VCaP (cell line): ENCODE measurements at regions not wholly inside any gene's neighbourhood (a gene's known extent, or its start where the extent isn't known, plus 50 kb on each side); places are given as distances from the start of the nearest gene placed in this dataset.

Experiments
- H3K27ac ChIP-seq: fragments of 450-650 bp; 2 replicates; pipeline ENCODE4 v1.5.1; 2017
- TF ChIP-seq, protein P1 (sequence below): fragments of 450-650 bp; conservative IDR thresholded peaks from 2 replicates; pipeline ENCODE4 v1.5.1; 2017; ENCODE audit warnings: mild to moderate bottlenecking, moderate library complexity

DNA sequence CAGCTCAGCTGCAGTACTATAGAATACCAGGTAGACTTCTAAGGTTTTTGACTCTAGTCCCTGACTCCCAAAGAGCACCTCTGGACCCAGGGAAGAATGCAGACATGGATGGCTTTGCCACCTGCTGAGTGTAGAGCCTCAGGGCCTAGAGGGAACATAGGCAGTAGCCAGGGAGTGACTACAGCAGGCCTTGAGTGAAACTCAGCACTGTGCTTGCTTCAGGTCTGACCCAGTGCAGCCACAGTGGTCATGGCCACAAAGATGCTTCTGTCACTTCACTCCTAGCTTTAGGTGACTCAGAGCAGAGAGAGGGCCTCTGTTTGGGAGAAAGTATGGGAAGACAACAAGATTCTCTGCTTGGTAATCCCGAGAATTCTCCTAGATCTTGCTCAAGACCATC is 162.2 kb upstream of the ITGA4 start:
- TF ChIP-seq, protein P1, sequence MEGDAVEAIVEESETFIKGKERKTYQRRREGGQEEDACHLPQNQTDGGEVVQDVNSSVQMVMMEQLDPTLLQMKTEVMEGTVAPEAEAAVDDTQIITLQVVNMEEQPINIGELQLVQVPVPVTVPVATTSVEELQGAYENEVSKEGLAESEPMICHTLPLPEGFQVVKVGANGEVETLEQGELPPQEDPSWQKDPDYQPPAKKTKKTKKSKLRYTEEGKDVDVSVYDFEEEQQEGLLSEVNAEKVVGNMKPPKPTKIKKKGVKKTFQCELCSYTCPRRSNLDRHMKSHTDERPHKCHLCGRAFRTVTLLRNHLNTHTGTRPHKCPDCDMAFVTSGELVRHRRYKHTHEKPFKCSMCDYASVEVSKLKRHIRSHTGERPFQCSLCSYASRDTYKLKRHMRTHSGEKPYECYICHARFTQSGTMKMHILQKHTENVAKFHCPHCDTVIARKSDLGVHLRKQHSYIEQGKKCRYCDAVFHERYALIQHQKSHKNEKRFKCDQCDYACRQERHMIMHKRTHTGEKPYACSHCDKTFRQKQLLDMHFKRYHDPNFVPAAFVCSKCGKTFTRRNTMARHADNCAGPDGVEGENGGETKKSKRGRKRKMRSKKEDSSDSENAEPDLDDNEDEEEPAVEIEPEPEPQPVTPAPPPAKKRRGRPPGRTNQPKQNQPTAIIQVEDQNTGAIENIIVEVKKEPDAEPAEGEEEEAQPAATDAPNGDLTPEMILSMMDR = no peak

DNA sequence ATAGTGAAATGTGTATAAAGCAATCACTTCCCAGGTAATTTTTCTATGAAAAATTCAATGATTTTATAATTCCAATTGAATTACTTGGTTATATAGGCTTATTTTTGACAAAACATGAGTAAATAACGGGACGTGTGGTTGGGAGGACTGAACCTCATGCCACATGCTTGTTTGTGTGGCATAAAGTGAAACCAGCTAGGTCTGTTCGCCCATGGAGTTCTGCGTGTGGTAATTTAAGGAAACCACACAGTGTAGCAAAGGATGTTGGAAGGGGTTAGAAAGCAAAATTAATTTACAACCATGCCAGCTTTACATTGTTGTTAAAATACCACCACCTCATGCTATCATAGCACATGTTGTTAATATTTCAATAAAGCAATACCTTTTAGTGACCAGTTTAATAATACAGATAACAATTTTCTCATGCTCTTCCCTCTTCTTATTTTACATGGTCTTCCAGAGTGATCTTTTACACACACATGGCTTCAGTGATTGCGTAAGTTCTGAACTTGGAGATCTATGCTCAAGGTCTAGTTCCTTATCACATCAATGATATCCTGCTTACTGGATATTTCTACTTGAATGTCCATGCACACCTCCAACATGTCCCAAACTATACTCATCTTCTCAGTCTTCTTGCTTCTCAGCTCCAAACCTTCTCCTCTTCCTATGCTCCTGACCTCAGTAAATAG is 156.4 kb upstream of the ITGA4 start:
- no peak overlapping the region for H3K27ac ChIP-seq
- TF ChIP-seq, protein P1 = no peak

More for the DNA sequence above, 162.2 kb upstream of the ITGA4 start:
- no peak overlapping the region for H3K27ac ChIP-seq

DNA sequence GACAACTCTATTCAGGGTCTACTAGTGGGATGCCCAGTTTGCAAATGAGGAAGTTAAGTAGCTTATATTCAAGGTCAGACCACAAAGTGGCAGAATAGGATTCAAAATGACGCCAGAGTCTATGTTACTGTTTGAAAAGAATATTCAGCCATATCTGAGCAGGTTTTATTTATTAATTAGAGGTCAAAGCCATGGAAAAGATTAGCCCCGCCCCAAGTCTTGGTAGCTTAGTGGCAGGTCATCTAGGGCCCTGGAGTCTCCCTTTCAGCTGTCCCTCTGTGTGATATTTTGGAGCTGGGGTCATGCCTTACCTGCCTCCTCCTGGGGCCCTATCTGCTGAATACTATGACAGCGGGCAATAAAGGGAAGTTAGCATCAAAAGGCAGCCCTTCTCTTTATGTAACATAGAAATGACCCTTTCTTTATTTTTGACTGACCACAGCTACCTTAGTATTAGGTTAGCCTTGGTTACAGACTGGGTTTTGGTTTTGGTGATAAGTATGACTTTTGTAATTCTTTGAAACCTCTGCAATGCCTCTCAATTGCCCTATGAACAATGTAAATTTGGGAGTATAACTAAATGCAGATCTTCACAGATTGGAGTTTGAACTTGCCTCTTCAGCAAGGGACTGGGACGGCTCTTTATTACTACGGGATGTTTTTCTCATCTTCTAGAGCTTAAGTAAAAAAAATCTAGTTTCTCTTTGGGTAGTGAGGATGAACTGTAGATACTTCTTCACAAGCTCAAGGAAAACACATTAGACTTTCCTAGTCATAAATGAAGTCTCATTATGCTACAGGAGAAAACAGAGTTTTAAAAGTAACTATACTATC is 153.0 kb upstream of the ITGA4 start:
- TF ChIP-seq, protein P1 = no peak
- no peak overlapping the region for H3K27ac ChIP-seq

DNA sequence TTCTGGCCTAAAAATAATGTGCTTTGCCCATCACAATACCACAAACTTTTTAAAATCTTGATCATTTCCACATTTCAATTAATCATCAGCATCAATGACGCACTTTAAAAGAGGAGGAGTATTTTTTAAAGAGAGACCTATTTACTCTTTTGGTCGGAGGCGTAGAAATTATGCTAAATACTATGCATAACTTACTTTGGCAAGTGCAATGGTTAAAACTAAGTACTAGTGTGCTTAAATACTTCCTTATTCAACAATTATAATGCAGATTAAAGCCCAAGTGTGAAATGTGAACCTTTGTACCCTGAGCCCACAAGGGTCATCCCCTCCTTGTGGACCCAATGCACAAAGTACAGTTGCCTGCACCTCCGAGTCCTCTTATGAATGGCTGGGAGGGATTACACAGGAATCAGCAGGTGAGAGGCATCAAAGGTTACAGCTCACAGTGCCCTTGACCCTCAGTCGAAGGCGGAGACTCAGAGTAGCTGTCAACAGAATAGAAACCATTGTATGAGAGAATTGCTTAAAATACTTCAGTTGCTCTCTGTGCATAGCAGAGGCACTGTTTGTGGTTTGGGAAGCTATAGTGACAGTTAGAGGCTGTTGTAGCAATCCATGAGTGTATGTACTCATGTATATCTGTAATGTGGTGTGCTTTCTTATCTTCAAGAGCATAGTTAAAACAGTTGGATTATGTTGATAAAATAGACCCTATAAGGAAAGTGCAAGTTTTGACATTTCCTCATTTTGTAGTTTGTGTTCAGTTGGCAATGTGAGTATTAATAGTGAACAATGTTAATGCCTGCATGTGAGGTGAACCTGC is 151.7 kb upstream of the ITGA4 start:
- H3K27ac ChIP-seq = no peak overlapping the region
- TF ChIP-seq, protein P1 = no peak

DNA sequence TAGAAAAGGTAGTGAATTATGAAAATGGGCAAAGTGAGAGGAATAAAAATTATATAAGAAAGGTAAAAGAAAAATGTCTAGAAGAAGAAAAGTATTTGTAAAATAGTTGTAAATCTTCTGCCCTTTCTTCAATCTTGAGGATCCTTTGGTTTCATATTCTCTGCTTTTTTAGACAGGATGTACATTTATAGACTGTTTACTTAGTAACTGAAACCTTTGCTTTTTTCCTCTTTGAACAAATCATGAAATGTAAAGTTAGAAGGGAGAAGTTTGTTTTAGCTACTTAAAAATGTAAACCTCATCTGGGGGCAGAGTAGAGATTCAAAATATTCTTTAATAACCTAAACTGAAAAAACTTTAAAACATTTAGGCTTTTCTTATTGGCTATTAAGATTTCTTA is 150.4 kb upstream of the ITGA4 start:
- H3K27ac ChIP-seq = no peak overlapping the region
- TF ChIP-seq, protein P1 = no peak

DNA sequence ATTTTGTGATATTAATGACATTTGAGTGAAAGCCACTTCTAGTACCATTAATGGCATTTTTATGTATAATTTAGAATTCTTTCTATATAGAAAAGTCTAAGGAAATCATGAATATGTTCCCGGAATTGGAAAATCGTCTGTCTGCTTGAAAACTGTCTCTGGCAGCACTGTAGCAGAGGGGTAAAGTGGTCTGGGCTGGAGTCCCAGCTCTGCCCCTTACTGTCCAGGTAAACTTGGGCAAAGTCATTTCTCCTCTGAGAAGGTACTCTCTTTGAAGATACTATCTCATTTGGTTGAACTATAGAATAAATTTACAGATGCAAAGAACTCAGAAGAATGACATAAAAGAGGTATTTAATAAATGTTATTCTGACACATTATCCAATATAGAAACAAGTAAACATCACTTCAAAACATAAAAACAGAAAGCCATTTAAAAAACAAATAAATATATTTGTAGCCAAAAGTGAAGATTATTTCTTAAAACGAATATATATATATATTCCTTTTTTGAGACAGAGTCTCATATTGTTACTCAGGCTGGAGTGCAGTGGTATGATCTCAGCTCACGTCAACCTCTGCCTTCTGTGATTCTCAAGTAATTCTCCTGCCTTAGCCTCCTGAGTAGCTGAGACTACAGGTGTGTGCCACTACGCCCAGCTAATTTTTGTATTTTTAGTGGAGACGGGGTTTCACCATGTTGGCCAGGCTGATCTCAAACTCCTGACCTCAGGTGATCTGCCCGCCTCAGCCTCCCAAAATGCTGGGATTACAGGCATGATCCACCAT is 149.8 kb upstream of the ITGA4 start:
- no peak overlapping the region for H3K27ac ChIP-seq
- TF ChIP-seq, protein P1 = no peak
